Activated CD4-positive, alpha-beta T cell treated with anti-CD3 and anti-CD28 coated beads, Interleukin-10, Interleukin-2, amounts not matched to agents 100 ng/mL and 50 ng/mL, durations not matched to agents 16 hours and 8 hours (primary cell): ENCODE measurements at regions not wholly inside any gene's neighbourhood (a gene's known extent, or its start where the extent isn't known, plus 50 kb on each side); places are given as distances from the start of the nearest gene placed in this dataset.
A peak's percentile ranks its signal among the peaks of the same experiment; 100 is the strongest.
"Not testable (repeated sequence)": the region's sequence is repeated elsewhere in the genome, so short reads cannot be mapped to it uniquely, and the experiment has no call there.

Experiments
- DNase-seq: peaks from one replicate; pipeline ENCODE4 v3.0.0-alpha.2; 2020

- DNase-seq = no peak
Measured at GRCh38 chr5:172546196-172546595, 91.9 kb upstream of the SH3PXD2B start.

GRCh38 chr5:172545291-172545801 lies 91.0 kb upstream of the SH3PXD2B start:
- DNase-seq = no peak

GRCh38 chr5:172544371-172545095 lies 90.2 kb upstream of the SH3PXD2B start:
- DNase-seq = no peak

GRCh38 chr5:172543484-172544298 lies 89.4 kb upstream of the SH3PXD2B start:
- no peak for DNase-seq

- DNase-seq = no peak
Measured at GRCh38 chr5:172542651-172543131, 88.4 kb upstream of the SH3PXD2B start.

- no peak for DNase-seq
Measured at GRCh38 chr5:172541773-172542136, 87.4 kb upstream of the SH3PXD2B start.

- DNase-seq = no peak
Measured at GRCh38 chr5:172541099-172541772, 86.9 kb upstream of the SH3PXD2B start.

- DNase-seq = no peak
Measured at GRCh38 chr5:172540099-172540870, 86.0 kb upstream of the SH3PXD2B start.

- no peak for DNase-seq
Measured at GRCh38 chr5:172535108-172535445, 80.8 kb upstream of the SH3PXD2B start.

GRCh38 chr5:172534229-172535107 lies 80.1 kb upstream of the SH3PXD2B start:
- DNase-seq = no peak

- no peak for DNase-seq
Measured at GRCh38 chr5:172533399-172534228, 79.3 kb upstream of the SH3PXD2B start.

GRCh38 chr5:172533058-172533398 lies 78.7 kb upstream of the SH3PXD2B start:
- no peak for DNase-seq

GRCh38 chr5:172532439-172532838 lies 78.1 kb upstream of the SH3PXD2B start:
- not testable (repeated sequence) for DNase-seq

- DNase-seq = no peak
Measured at GRCh38 chr5:172531704-172532026, 77.3 kb upstream of the SH3PXD2B start.

- peak; percentile 11 for DNase-seq
Measured at GRCh38 chr5:172530878-172531703, 76.8 kb upstream of the SH3PXD2B start.

- no peak for DNase-seq
Measured at GRCh38 chr5:172530406-172530805, 76.1 kb upstream of the SH3PXD2B start.

GRCh38 chr5:172529896-172530295 lies 75.6 kb upstream of the SH3PXD2B start:
- DNase-seq = no peak

GRCh38 chr5:172528440-172528839 lies 74.1 kb upstream of the SH3PXD2B start:
- DNase-seq = no peak

GRCh38 chr5:172527559-172527958 lies 73.2 kb upstream of the SH3PXD2B start:
- no peak for DNase-seq

GRCh38 chr5:172525996-172526360 lies 71.7 kb upstream of the SH3PXD2B start:
- no peak for DNase-seq
